A172 (cell line): ENCODE measurements at regions not wholly inside any gene's neighbourhood (a gene's known extent, or its start where the extent isn't known, plus 50 kb on each side); places are given as distances from the start of the nearest gene placed in this dataset.
"Not testable (repeated sequence)": the region's sequence is repeated elsewhere in the genome, so short reads cannot be mapped to it uniquely, and the experiment has no call there.

Experiments
- DNase-seq: peaks from one replicate; pipeline ENCODE4 v3.0.0-alpha.2; 2015; ENCODE audit warnings: low spot score

- peak; percentile 36 for DNase-seq
Observed at GRCh38 chr20:47934761-47935160, 149.5 kb upstream of the SULF2 start.

GRCh38 chr20:47931443-47931842, 146.2 kb upstream of the SULF2 start:
- DNase-seq: no peak

- DNase-seq: no peak
Observed at GRCh38 chr20:47931002-47931401, 145.7 kb upstream of the SULF2 start.

- DNase-seq: peak; percentile 66
Observed at GRCh38 chr20:47929368-47930115, 144.3 kb upstream of the SULF2 start.

GRCh38 chr20:47927944-47928343, 142.7 kb upstream of the SULF2 start:
- peak; percentile 26 for DNase-seq

- DNase-seq: peak; percentile 66
Observed at GRCh38 chr20:47927385-47927851, 142.1 kb upstream of the SULF2 start.

- DNase-seq: no peak
Observed at GRCh38 chr20:47926731-47927130, 141.4 kb upstream of the SULF2 start.

- no peak for DNase-seq
Observed at GRCh38 chr20:47925593-47925992, 140.3 kb upstream of the SULF2 start.

GRCh38 chr20:47922269-47922668, 137.0 kb upstream of the SULF2 start:
- DNase-seq: no peak

GRCh38 chr20:47921829-47922228, 136.5 kb upstream of the SULF2 start:
- not testable (repeated sequence) for DNase-seq

GRCh38 chr20:47921408-47921807, 136.1 kb upstream of the SULF2 start:
- DNase-seq: no peak

- DNase-seq: no peak
Observed at GRCh38 chr20:47917549-47918070, 132.3 kb upstream of the SULF2 start.

GRCh38 chr20:47915495-47915894, 130.2 kb upstream of the SULF2 start:
- DNase-seq: no peak

GRCh38 chr20:47914792-47915191, 129.5 kb upstream of the SULF2 start:
- DNase-seq: no peak

GRCh38 chr20:47912786-47913501, 127.7 kb upstream of the SULF2 start:
- DNase-seq: not testable (repeated sequence)

GRCh38 chr20:47912165-47912564, 126.9 kb upstream of the SULF2 start:
- DNase-seq: not testable (repeated sequence)

- peak; percentile 46 for DNase-seq
Observed at GRCh38 chr20:47909696-47910369, 124.6 kb upstream of the SULF2 start.

- DNase-seq: not testable (repeated sequence)
Observed at GRCh38 chr20:47908361-47909035, 123.2 kb upstream of the SULF2 start.

- not testable (repeated sequence) for DNase-seq
Observed at GRCh38 chr20:47907951-47908350, 122.7 kb upstream of the SULF2 start.

- DNase-seq: no peak
Observed at GRCh38 chr20:47907031-47907675, 121.9 kb upstream of the SULF2 start.

- no peak for DNase-seq
Observed at GRCh38 chr20:47906348-47906660, 121.0 kb upstream of the SULF2 start.
